ENCODE measurements at regions not wholly inside any gene's neighbourhood (a gene's known extent, or its start where the extent isn't known, plus 50 kb on each side); places are given as distances from the start of the nearest gene placed in this dataset.

DNA sequence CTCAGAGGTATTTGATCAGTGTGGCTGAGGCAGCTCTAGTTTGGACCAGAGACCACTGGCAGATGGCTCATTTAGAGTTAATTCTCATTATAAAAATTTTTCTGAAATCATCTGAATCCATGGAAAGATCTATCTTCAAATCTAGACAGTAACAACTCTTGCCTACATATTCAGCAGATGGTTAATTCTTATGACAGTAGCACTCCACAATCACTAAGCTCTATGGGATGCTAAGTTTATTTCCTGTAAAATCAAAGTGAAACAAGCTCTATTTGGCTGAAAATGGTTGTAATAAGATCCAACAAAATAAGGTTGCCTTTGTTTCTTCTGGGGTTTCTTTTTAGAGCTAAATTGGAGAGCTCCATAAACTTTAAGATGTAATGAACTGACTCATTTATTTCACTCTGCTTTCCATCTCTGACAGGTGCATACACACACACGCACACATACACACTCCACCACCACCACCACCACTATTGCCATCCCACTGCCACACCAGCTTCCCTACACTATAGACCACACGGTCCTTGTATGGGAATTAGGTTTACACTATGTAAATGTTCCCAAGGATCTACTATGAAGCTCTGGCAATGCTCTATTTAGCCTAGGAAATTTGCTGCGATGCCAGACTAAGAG lies 293.1 kb downstream of the RPAP3 start:
- TF ChIP-seq CREM (IDR thresholded peaks at IDR 0.05; ENCODE audit: low read depth): no peak
- TF ChIP-seq TBL1XR1 (IDR thresholded peaks at IDR 0.05; ENCODE audit: low read depth, low read length): no peak
- TF ChIP-seq POLR2AphosphoS5 (IDR thresholded peaks at IDR 0.05; ENCODE audit: low read length): no peak
- TF ChIP-seq ZNF384 (IDR thresholded peaks at IDR 0.05; ENCODE audit: borderline replicate concordance, low read depth, low read length): no peak
- TF ChIP-seq SREBF1 (IDR thresholded peaks at IDR 0.05; ENCODE audit: low read length): no peak
- no peak for TF ChIP-seq HCFC1 (IDR thresholded peaks at IDR 0.05; ENCODE audit: low read length)
- TF ChIP-seq CHD2 (IDR thresholded peaks at IDR 0.05; ENCODE audit: borderline replicate concordance, low read depth, low read length): no peak
- no peak for TF ChIP-seq TCF7 (IDR thresholded peaks at IDR 0.05; ENCODE audit: borderline replicate concordance)
- TF ChIP-seq PML (IDR thresholded peaks at IDR 0.05; ENCODE audit: low read length): no peak
- intact Hi-C loops (cut with micrococcal nuclease; ENCODE audit: unreplicated experiment): no loop called here

DNA sequence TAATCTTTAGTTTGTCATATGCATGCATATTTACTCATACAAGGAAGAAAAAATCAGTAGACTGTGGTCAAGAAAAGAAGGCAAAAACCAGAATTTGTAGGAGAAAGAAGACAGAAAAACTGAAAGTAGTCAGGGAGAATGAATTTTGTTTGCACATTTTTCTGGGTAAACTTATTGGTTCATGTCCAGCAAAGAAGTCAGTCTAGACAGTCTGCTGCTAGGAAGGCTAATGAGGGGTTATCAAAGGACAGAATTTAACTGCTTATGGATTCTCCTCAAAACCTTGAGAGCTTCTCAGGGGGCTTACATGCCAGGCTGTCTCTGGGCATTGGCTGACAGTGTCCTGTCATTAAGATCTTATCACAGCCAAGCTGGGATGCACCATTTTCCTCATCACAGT lies 293.9 kb downstream of the RPAP3 start:
- FAIRE-seq (no peak), DNase-seq (ENCODE audit: low read depth, low spot score) (no peak), ATAC-seq (no peak)
- POLR2A ChIA-PET: no interaction called here
- H3K4me1 ChIP-seq (ENCODE audit: control insufficient read depth, insufficient read depth, low read length): no peaks in the 10 kb centered on the region
- intact Hi-C loops (cut with micrococcal nuclease; ENCODE audit: unreplicated experiment): no loop called here
- no peaks in the 10 kb centered on the region for H3K9me3 ChIP-seq (replicated peaks; ENCODE audit: control insufficient read depth, insufficient read depth, low read length)
- in situ Hi-C loops (cut with MboI): no loop called here
- no peaks in the 10 kb centered on the region; a peak in 1 of 4 replicates for H3K27me3 ChIP-seq (replicated peaks in 1 of 2; ENCODE audit: control insufficient read depth in 2 of 2, insufficient read depth in 2 of 2, low read length in 1 of 2)
- CTCF ChIA-PET: no interaction called here
- H3K4me2 ChIP-seq (ENCODE audit: control insufficient read depth, insufficient read depth): no peak overlapping the region
- H3K27ac ChIP-seq (ENCODE audit: control insufficient read depth, insufficient read depth): no peak overlapping the region
- RAD21 ChIA-PET (ENCODE audit: unreplicated experiment): interaction anchor here (1.6 kb wide), 1 partner anchor 9 kb away, joined by 3 read pairs; no protein-coding TSS in a partner anchor
- no TSS peak for BruUV-seq (replicated peaks)
- SMC1A ChIA-PET (ENCODE audit: uncharacterized antibody, unreplicated experiment): interaction anchor here (1.3 kb wide), 1 partner anchor 10 kb away, joined by 3 read pairs; no protein-coding TSS in a partner anchor
- TF ChIP-seq RFX5 (IDR thresholded peaks at IDR 0.05; ENCODE audit: low read depth, low read length): no peak
- TF ChIP-seq, protein P1, sequence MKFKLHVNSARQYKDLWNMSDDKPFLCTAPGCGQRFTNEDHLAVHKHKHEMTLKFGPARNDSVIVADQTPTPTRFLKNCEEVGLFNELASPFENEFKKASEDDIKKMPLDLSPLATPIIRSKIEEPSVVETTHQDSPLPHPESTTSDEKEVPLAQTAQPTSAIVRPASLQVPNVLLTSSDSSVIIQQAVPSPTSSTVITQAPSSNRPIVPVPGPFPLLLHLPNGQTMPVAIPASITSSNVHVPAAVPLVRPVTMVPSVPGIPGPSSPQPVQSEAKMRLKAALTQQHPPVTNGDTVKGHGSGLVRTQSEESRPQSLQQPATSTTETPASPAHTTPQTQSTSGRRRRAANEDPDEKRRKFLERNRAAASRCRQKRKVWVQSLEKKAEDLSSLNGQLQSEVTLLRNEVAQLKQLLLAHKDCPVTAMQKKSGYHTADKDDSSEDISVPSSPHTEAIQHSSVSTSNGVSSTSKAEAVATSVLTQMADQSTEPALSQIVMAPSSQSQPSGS (IDR thresholded peaks at IDR 0.05; ENCODE audit: low read length): no peak
- TF ChIP-seq CREB1 (IDR thresholded peaks at IDR 0.05; ENCODE audit: low read depth): no peak
- TF ChIP-seq, protein P2, sequence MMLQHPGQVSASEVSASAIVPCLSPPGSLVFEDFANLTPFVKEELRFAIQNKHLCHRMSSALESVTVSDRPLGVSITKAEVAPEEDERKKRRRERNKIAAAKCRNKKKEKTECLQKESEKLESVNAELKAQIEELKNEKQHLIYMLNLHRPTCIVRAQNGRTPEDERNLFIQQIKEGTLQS (IDR thresholded peaks at IDR 0.05; ENCODE audit: borderline replicate concordance, extremely low read depth, low read depth, low read length): no peak
- TF ChIP-seq KAT2A (conservative IDR thresholded peaks at IDR 0.05; ENCODE audit: control insufficient read depth, low read depth, low read length): no peak
- TF ChIP-seq RBBP5 (conservative IDR thresholded peaks at IDR 0.05): no peak
- no peak for TF ChIP-seq HDAC6 (IDR thresholded peaks at IDR 0.05; ENCODE audit: unreplicated experiment)
- no peak for TF ChIP-seq YY1 (IDR thresholded peaks at IDR 0.05; ENCODE audit: low read depth, low read length)
- no peaks in the 10 kb centered on the region for H3K36me3 ChIP-seq (ENCODE audit: control insufficient read depth in 2 of 2, insufficient read depth in 2 of 2, low read length in 1 of 2)
- H3K79me2 ChIP-seq (ENCODE audit: control insufficient read depth, insufficient read depth, low read length): no peaks in the 10 kb centered on the region
- H4K20me1 ChIP-seq (ENCODE audit: control insufficient read depth, insufficient read depth): no peaks in the 10 kb centered on the region
- H2AFZ ChIP-seq (ENCODE audit: control insufficient read depth, low read depth, low read length): no peak overlapping the region
- no peak overlapping the region for H3K9ac ChIP-seq (ENCODE audit: control insufficient read depth, insufficient read depth, low read length)
- H3K4me3 ChIP-seq: no peak overlapping the region

More for the DNA sequence above, 293.1 kb downstream of the RPAP3 start:
- Histone ChIP-seq H3K9me3 (replicated peaks; ENCODE audit: control insufficient read depth, insufficient read depth, low read length) (no peaks in the 10 kb centered on the region), H3K27ac (ENCODE audit: control insufficient read depth, insufficient read depth) (no peak overlapping the region), H3K27me3 (replicated peaks in 1 of 2; ENCODE audit: control insufficient read depth in 2 of 2, insufficient read depth in 2 of 2, low read length in 1 of 2) (no peaks in the 10 kb centered on the region; a peak in 1 of 4 replicates), H3K79me2 (ENCODE audit: control insufficient read depth, insufficient read depth, low read length) (no peaks in the 10 kb centered on the region), H3K4me3 (no peak overlapping the region), H3K36me3 (ENCODE audit: control insufficient read depth in 2 of 2, insufficient read depth in 2 of 2, low read length in 1 of 2) (no peaks in the 10 kb centered on the region), H3K9ac (ENCODE audit: control insufficient read depth, insufficient read depth, low read length) (no peak overlapping the region), H2AFZ (ENCODE audit: control insufficient read depth, low read depth, low read length) (no peak overlapping the region), H3K4me1 (ENCODE audit: control insufficient read depth, insufficient read depth, low read length) (no peaks in the 10 kb centered on the region), H4K20me1 (ENCODE audit: control insufficient read depth, insufficient read depth) (no peaks in the 10 kb centered on the region), H3K4me2 (ENCODE audit: control insufficient read depth, insufficient read depth) (no peak overlapping the region)
- ChIA-PET RAD21 (ENCODE audit: unreplicated experiment) (interaction anchor here (1.6 kb wide), 1 partner anchor 10 kb away, joined by 3 read pairs; no protein-coding TSS in a partner anchor), POLR2A (no interaction called here), CTCF (interaction anchor here (0.7 kb wide), 2 partner anchors 140 to 380 kb away, joined by 3 to 5 read pairs; no protein-coding TSS in a partner anchor), SMC1A (ENCODE audit: uncharacterized antibody, unreplicated experiment) (no interaction called here)
- WGBS (ENCODE audit: insufficient coverage, insufficient replicate concordance, low lambda C conversion rate, missing lambda C conversion rate): 52% methylated on average over 3 of the region's 3 CpGs
- BruUV-seq (replicated peaks): no TSS peak
- DNase-seq (ENCODE audit: low read depth, low spot score): no peak
- in situ Hi-C loops (cut with MboI): no loop called here
- no peak for ATAC-seq
- FAIRE-seq: no peak

All from GM12878 (cell line).